ENCODE measurements at regions not wholly inside any gene's neighbourhood (a gene's known extent, or its start where the extent isn't known, plus 50 kb on each side); places are given as distances from the start of the nearest gene placed in this dataset.

- DNase-seq (ENCODE audit: low read depth in 2 of 2), result no peak
Observed at GRCh38 chr1:221069986-221070385, 190.7 kb downstream of the HLX start.

DNA sequence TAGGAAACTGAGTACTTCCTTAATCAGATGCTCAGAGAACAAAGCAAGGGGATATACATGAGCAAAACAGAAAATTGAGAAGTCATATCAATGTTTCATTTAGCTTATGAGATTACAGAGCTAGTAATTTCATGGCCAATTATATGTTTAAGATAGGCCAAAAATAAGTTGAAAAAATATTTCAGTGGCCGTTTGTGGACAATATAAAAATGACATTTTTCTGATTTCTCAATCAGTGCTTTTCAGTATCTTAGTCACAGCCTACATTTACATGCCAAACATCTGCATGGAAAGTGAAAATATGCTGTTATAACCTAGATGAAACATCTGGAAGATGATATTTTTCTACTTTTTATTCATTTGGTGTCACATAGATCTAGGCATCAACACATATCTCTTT lies 192.5 kb downstream of the HLX start:
- no peak for DNase-seq (ENCODE audit: low read depth in 2 of 2)

- DNase-seq (ENCODE audit: low read depth in 2 of 2), result no peak
Observed at GRCh38 chr1:221072214-221072613, 193.0 kb downstream of the HLX start.

- DNase-seq (ENCODE audit: low read depth in 2 of 2), result no peak
Observed at GRCh38 chr1:221074332-221074731, 195.1 kb downstream of the HLX start.

DNA sequence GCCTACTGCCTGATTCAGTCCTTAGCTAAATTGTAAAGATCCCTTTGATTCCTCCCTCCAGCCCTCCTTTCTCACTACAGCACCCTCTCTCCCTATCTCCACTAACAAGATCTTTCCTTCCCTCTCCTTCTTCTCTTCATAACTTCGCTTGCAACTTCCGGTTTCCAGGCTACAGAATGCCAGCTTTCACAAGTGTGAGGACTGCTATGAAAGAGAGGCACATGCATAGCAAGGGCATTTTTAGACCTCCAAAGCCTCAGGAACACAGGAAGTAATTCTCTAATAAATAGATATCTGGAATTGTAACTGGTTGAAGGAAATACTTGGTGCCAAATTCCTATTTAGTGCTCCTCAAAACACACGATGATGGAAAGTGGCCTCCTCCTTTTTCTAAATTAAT lies 196.7 kb downstream of the HLX start:
- no peak for DNase-seq (ENCODE audit: low read depth in 2 of 2)

GRCh38 chr1:221076391-221076811 lies 197.2 kb downstream of the HLX start:
- peak; percentile 61 to 62 for DNase-seq (ENCODE audit: low read depth in 2 of 2)

DNA sequence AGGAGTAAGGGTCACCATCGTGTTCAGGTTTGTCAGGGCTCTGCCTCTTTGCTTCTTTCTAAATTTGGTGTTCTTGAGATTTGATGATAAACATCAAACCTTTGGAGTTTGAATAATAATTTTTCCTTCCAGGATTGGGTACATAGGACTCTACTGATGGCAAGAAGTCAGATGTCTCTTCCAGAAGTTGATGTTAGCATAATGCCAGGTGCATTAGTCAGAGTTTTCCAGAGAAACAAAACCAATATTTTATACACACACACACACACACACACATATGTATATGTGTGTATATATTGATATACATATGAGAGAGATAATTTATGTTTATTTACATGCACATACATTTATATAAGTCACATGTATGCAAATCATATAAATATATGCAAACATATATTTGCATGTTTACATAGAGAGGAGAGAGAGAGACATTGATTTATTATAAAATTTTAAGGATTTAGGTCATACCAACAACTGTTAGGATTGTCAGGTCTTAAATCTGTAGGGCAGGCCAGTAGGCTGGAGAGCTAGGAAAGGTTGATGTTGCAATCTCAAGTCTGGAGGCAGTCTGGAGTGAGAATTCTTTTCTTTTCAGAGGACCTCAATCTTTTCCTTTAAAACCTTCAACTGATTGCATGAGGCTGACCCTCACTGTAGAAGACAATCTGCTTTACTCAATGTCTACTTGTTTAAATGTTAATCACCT lies 199.2 kb downstream of the HLX start:
- no peak for DNase-seq (ENCODE audit: low read depth in 2 of 2)

GRCh38 chr1:221083902-221084301 lies 204.7 kb downstream of the HLX start:
- no peak for DNase-seq (ENCODE audit: low read depth in 2 of 2)

GRCh38 chr1:221084681-221085080 lies 205.4 kb downstream of the HLX start:
- DNase-seq (ENCODE audit: low read depth in 2 of 2), result no peak

DNA sequence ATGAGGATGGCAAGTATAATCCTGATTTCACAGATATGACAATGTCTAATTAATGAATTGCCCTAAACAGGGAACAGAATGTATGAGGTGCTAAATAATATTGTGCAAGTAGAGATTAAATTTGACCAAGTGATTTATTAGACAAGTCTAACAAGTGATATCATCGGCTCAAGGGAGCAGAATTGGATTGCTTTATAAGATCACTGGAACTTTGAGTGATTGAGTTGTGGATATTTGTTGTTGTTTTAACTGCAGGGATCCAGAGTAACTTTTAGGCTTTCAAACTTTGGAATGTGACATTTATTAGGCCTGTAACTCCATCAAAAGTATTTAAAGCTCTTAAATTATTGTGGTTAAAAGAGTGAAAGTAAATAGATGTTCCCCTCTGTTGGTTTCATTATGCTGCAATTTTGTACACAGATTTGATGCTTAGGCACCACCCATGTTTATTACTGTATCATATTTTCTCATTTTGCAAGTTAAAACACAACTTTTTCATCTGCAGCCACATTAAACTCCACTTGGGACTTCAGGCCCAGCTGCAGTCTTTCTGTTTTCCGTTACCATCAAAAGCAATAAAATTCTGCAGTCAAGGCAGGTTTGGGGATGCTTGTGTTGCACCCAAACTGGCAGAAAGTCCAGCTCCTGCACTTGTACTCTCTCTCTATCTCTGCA lies 206.6 kb downstream of the HLX start:
- DNase-seq (ENCODE audit: low read depth in 2 of 2), result peak; percentile 44 to 53

- DNase-seq (ENCODE audit: low read depth in 2 of 2), result no peak
Observed at GRCh38 chr1:221087919-221088318, 208.7 kb downstream of the HLX start.

DNA sequence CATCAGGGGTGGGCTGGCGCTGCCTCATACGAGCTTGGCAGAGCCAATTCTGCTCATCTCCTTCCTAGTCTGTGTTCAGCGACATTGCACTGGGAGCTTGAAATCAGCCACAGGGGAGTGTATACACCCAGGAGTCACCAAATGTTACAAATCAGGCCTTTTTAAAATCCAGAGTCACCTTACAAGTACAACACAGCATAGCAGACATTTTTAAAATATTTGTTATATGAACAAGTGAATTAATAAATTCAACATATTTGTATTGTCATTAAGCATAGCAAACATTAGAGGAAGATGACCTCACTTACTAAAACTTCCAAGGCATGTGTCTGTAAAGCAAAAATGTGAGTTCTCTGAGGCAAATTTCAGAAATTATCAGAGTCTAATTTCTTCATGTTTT lies 210.0 kb downstream of the HLX start:
- DNase-seq (ENCODE audit: low read depth in 2 of 2), result peak; percentile 56 to 61

DNA sequence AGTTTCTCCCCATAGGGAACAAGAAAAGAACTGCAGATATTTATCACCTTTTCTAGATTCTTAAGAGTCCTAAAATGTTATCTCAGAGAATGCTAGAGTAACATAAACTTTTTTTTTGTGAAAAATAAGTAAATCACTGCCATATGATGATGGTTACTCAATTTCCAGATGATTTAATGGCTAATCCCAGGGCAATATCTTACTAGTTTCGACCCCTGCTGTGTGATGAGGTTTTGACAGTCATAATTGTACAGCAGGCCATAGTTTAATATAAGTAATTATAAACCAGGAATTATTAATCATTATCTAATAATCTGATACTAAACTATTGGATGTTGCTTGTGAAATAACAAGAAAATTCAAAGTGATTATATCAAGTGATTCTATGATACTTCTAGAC lies 210.6 kb downstream of the HLX start:
- DNase-seq (ENCODE audit: low read depth in 2 of 2), result no peak

- DNase-seq (ENCODE audit: low read depth in 2 of 2), result no peak
Observed at GRCh38 chr1:221093903-221094791, 214.9 kb downstream of the HLX start.

GRCh38 chr1:221097479-221098281 lies 218.4 kb downstream of the HLX start:
- DNase-seq (ENCODE audit: low read depth in 2 of 2), result peak; percentile 98

DNA sequence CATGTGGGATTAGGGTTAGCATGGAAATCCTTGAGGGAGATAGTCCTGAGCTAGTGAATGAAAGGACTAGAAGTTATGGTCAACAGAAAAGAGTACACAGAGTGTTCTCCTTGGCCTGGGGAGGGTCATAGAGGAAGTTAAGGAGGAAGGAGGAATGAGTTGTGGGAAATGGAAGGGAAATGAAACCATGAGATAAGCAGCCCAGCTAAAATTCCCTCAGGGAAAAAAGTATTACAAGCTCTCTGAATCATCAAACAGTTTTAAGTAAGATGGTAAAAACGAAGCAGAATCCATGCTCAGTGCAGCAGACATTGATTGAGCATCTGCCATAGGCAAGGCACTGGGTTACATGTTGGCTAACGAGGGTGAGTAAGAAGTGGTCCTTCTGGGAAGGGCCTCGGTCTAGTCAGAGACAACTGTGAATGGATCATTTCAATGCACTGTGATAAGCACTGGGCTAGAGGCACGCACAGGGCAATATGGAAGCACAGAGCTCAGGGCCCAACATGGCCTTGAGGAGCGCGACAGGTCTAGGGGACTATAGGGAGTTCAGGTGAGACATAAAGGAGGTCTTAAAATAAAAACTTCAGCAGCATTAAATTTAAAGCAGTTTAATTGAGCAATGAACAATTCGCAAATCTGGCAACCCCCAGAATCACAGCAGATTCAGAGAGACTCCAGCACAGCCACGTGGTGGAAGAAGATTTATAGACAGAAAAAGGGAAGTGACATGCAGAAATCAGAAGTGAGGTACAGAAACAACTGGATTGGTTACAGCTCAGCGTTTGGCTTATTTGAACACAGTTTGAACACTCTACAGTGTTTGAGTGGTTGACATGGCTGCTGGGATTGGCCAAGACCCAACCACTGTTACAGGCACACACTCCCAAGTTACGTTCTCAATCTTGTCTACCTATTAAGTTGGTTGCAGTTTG lies 219.5 kb downstream of the HLX start:
- no peak for DNase-seq (ENCODE audit: low read depth in 2 of 2)

- no peak for DNase-seq (ENCODE audit: low read depth in 2 of 2)
Observed at GRCh38 chr1:221099747-221100595, 220.7 kb downstream of the HLX start.

DNA sequence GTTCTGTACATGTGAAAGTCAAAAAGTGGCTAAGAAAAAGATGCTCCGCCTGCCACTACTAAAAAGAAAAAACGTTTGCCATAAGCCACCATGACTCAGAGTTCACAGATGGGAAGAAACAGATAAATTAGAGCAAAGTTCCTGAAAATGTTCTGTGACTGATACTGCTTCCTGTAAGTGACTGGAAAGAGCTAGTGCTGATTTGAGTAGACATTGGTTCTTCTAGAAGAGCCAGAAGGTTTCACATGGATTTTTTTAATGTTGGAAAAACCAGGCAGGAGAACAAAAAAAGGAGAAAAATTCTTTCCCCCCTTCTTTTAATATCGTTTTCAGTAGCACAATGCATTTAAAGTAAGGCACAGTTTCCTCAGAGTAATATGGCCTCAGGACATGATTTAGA lies 221.4 kb downstream of the HLX start:
- peak; percentile 80 to 83 for DNase-seq (ENCODE audit: low read depth in 2 of 2)

DNA sequence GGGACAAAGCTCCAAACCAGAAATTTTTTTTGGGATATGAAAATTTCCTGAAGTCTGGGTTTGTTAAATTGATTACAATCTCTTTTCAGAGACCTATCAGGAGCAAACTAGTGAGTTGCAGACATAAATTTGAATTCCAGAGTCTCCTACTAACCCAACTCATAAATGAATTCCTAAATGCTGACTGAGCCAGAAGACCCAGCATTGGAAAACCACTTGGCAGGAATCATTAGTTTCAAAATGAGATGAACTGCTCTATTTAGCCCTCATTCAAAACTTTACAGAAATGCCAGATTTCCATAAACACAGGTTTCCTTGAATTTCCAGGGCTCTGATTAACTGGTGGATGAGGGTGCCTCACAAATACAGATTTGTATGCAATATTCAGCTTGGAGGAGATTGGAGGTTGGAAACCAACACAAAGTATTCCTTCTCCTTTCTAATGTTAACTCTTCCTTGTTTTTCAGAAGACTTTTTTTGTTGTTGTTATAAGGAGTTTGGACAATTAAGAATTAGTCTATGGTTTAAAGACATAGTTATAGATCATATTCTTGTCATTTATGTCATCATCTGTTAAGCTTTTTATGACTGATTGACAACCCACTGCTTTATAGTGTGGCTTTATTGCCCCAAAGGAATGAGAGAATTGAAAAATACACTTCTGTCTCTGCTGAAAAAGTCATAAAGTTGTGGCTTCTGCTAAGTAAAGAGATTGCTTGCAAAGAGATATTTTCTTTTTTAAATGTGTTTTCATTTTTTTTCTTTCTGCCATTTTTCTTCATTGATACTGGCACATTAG lies 222.8 kb downstream of the HLX start:
- peak; percentile 91 for DNase-seq (ENCODE audit: low read depth in 2 of 2)

Data from fibroblast of skin of left quadriceps (primary cell).